NOMO-1 treated with dmso at 0.1 percent for 144 hours (cell line): ENCODE measurements at regions not wholly inside any gene's neighbourhood (a gene's known extent, or its start where the extent isn't known, plus 50 kb on each side); places are given as distances from the start of the nearest gene placed in this dataset.

Source experiments
- DNase-seq: peaks from one replicate; lab custom pipeline; 2025; ENCODE audit not compliant: unreplicated experiment; lab: John Stamatoyannopoulos, UW

GRCh38 chr11:86193297-86194095 is 51.1 kb upstream of the EED start:
- peak; percentile 71 for DNase-seq

GRCh38 chr11:86192519-86193257 is 51.9 kb upstream of the EED start:
- DNase-seq: no peak

GRCh38 chr11:86191874-86192273 is 52.7 kb upstream of the EED start:
- DNase-seq: no peak

DNA sequence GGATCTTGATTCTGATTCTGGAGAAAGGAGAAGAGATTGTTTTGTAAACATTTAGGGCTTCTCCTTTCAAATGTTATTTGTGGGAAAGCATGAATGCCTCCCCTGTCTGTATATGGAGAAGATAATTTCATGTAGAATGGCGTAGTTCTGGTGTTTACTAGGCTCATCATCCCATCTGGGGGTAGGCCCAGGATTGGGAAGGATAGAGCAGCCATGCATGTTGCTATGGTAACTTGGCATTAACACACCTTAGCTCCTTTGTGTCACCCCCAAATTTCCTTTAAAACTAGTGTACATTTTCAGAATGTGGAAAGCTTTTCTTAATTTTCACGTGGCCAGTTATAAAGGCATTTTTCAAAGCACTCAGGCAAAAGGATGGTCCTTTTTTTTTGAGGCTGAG is 57.5 kb upstream of the EED start:
- DNase-seq: no peak

DNA sequence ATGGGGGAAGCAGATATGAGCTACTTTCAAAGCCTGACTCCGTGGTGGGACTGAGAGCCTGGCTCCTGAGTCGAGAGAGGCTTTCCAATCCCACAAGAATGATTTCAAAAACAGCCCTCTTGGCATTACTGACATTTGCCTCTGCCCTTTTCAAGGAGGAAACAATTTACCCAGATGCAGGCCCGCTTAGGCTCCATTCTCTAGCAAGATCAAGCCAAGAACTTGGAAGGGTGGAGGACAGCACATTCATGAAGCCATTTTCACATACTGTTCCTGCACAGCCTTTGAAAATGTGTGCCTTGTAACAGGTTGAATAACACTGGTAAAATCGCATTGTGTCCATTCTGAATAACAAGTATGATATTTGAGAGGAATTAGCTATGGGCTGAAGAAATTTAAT is 58.2 kb upstream of the EED start:
- DNase-seq: no peak

DNA sequence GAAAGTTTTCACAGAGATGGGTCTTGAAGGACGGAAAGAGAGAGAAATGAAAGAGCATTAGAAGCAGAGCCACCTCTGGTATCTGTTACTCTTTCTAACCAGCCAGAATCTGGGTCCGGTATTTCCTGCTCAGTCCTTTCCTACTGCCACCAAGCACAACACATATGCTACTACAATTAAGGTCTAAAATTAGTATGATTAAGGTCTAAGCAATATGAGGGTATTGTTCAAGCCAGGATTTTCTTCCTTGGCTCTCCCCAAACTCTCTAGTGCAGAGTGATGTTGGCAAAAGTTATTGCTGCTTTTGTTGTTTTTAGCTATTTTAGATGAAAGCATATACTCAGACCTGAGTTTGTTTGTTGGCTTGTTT is 59.2 kb upstream of the EED start:
- DNase-seq: no peak

- no peak for DNase-seq
Measured at GRCh38 chr11:86184728-86185380, 59.7 kb upstream of the EED start.

DNA sequence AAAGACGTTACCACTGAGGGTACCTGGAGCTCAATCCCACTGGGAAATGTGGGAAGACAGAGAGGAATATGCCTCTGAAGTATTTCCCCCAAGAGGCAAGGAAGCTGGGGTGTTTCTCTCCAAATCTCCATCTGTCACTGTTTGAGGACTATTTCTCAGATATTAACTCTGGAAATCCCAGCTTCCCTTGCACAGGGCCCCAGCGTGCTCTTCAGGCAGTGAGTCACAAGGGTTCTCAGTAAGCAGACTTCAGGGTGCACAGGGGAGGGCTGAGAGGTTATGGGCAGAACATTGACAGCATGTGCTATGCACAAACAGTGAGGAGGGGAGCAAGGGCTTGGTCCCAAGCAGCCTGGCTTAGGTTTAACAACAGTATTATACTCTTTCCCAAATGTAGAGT is 60.9 kb upstream of the EED start:
- DNase-seq: no peak

- no peak for DNase-seq
Measured at GRCh38 chr11:86182976-86183584, 61.5 kb upstream of the EED start.

DNA sequence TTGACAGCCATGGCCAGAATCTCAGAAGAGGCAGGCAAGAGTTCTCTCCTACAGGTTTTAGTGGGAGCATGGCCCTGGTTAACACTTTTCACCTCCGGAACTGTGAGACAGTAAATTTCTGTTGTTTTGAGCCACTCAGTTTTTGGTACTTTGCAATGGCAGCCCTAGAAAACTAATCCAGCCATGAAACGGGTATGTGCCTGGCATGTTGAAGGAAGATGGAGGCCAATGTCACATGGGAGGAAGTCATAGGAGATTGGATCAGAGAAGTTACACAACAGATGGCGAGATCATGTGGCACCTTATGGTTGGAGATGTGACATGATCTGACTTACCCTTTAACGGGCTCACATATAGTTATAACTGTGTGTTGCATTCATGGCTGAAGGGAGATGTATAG is 63.2 kb upstream of the EED start:
- no peak for DNase-seq

- no peak for DNase-seq
Measured at GRCh38 chr11:86180851-86181250, 63.7 kb upstream of the EED start.

DNA sequence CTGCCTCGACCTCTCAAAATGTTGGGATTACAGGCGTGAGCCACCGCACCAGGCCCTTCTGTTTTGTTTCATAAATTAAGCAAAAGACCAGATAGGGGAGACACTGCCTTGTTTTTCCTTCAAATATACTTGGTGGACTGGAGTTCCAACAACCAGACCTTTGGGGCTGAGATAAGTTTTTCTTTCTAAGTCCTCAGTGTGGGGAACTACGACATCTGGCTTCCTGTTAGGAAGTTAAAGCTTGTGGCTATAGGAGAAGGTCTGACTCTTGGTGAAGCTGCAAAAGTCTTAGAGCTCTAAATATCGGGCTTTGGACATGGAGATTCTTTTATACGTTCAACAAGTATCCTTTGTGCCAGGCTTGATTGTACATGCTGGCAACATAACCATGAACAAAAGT is 64.1 kb upstream of the EED start:
- DNase-seq: no peak

- DNase-seq: no peak
Measured at GRCh38 chr11:86179646-86180064, 64.9 kb upstream of the EED start.

GRCh38 chr11:86177302-86177701 is 67.3 kb upstream of the EED start:
- no peak for DNase-seq

GRCh38 chr11:86176165-86176884 is 68.2 kb upstream of the EED start:
- DNase-seq: no peak

DNA sequence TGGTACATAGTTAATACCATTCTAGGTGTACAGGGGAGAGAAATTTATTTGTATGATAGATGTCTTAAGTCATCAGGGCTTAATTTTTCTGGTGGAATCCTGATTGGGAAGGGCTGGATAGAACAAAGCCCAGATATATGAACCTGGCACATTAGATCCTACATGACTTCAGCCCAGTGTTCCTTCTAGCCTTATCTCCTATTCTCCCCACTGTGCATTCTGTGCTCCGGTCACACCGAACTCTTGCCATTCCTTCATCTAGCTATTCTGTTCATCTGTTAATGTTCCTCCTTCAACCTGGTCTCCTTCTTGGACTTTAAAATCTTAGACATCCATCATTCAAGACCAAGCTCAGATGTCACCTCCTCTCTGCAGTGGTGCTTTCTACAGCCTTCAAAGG is 68.9 kb upstream of the EED start:
- no peak for DNase-seq

- DNase-seq: no peak
Measured at GRCh38 chr11:86175191-86175590, 69.4 kb upstream of the EED start.

GRCh38 chr11:86174101-86175046 is 70.2 kb upstream of the EED start:
- DNase-seq: no peak

- DNase-seq: no peak
Measured at GRCh38 chr11:86172894-86173293, 71.7 kb upstream of the EED start.

DNA sequence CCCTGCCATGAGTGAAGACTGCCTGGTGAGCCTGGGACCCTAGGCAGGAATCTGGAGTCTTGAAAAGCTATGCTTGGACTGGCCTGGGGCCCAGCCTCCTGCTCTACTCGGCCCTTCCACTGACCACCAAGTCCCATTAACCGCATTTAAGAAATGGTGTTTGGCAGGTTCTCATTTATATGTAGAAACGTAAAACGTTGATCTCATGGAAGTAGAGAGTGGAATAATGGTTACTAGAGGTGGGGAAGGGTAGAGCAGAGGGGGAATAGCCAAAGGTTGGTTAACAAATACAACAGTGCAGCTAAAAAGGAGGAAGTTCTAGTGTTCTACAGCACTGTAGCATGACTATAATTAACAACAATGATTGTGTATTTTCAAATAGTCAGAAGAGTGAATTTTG is 72.9 kb upstream of the EED start:
- no peak for DNase-seq
